NCI-H2171 (cell line): ENCODE measurements at regions not wholly inside any gene's neighbourhood (a gene's known extent, or its start where the extent isn't known, plus 50 kb on each side); places are given as distances from the start of the nearest gene placed in this dataset.
"Not testable (repeated sequence)": the region's sequence is repeated elsewhere in the genome, so short reads cannot be mapped to it uniquely, and the experiment has no call there.

ENCODE experiments used
- DNase-seq: peaks from one replicate; lab custom pipeline; 2025; lab: John Stamatoyannopoulos, UW

DNA sequence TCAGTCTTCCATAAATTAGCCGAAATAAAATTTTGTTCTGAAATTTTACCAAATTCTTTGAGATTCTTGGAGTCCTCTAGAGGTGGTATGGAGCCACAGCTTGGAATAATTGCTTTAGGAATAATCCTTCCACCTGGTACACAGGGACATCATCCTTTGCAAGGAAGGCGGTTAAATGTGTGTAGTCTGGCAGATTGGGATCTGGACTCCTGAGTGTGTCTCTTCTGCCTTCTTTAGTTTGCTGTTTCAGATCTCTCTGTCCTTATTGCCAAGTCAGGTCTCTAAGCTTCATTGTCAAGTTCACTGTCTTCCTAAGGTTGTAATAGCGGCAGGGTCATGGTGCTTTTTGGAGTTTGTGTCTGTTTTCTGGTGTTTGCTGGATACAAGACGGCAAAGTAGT, 393.9 kb upstream of the RGS6 start:
- DNase-seq = no peak

DNA sequence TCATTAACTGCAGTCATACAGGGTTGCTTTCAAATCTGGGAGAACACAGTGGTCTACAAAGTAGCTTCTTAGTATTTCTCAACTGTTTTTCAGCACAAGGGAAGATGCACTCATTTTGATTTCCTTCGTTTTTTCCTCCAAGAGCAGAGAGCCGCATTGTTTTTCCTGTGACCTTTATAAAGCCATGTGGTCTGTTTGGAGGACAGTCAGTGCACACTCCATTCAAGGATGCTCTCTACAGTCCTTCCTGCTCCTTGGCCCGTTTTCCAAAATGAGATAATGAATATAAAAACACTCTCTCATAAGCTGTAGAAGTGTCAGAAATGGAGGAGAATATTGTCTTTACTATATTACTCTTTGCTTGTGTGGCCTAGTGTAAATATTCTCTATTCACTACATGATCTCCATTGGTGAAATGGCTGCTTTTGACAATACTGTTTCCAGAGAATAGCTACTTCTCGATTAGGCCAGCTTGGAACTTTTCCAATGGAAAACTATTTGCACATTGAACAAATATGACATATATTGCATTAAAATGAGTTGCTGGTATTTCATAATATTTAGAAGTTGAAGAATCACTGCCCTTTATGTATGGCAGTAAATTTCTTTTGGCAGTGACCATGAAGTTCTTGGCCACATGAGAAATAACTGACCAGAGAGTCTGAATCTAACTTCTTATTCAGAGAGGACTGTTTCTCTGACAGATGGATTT, 393.1 kb upstream of the RGS6 start:
- no peak for DNase-seq

DNA sequence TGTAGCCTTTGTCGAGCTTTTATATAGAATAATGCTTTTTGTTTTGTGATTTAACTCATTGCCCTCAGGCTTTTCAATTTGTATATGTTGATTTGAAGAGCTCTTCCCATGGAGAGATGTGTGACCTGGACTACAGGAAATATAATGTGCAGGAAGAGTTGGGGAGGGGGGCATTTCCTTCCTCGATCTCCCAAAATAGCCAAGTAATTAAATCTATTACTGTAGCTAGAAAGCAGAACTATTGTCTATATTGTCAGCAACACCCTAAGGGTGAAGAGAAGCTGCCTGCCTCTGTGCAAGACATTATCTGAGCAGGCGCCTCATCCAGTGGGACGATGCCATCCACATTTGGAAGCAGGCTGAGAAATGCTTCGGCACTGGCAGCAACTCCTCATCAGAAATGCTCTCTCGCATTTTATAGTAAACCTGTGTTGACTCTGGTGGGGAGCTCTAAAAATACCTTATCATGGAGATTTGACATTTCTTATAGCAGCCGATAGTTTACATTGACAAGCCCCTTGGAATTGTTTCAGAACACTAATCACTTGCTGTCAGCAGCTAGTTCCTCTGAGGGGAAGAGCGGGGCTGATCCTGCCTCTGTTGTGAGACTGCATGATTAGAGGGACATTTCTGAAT, 392.5 kb upstream of the RGS6 start:
- DNase-seq = no peak

DNA sequence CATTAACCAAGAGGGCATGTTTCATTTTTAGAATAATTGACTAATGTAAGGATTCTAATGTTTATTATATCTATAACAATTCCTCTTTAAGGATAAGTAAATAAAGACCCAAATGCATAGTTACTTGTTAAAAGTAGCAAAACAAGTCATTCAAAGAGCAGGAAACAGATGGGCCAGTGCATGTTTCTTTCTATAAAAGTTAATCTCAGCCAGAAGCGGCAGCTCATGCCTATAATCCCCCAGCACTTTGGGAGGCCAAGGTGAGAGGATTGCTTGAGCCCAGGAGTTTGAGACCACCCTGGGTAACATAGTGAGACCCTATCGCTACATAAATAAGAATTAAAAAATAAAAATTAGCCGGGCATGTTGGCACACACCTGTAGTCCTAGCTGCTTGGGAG, 391.0 kb upstream of the RGS6 start:
- no peak for DNase-seq

DNA sequence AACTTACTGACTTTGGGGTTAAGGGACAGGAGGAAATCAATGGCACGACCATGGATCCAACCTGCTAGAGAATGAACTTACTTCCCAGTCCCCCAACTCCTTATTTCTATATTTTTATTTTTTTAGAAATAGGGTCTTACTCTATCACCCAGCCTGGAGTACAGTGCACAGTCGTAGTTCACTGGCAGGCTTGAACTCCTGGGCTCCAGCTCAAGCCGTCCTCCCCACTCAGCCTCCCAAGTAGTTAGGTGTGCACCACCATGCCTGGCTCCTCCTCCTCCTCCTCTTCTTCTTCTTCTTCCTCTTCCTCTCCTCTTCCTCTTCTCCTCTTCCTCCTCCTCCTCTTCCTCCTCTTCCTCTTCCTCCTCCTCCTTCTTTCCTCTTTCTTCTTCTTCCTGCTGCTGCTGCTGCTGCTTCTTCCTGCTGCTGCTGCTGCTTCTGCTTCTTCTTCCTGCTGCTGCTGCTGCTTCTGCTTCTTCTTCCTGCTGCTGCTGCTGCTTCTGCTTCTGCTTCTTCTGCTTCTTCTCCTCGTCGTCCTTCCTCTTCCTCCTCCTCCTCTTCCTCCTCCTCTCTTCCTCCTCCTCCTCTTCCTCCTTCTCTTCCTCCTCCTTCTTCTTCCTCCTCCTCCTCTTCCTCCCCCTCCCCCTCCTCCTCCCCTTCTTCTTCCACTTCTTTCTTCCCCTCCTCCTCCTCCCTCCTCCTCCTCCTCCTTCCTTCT, 390.1 kb upstream of the RGS6 start:
- no peak for DNase-seq

DNA sequence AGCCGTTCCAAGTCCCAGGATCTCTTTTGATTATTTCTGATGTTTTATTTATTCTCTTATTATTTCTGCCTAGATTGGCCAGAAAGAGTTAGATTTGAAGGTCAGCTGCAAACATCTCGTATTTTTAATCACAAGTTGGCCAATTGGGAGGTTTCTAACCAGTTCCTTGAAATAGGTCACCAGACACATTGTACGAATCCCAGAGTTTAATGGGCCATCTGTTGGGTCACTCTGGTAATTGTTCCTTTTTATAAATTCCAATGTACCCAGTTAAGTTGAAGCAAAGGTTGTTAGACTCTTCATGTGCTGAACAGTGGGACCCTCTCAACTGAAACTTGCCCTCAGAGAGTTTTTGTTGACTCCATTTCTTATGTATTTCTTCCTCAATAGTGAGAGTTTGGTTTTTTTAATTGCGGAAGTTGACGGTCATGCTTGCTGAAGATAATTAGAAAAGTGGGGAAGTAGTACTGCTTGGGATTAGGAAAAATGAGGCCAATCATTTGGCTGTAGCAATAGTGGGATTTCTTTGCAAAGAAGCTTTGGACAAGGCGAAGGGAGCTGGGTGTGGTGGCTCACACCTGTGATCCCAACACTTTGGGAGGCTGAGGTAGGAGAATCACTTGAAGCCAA, 382.7 kb upstream of the RGS6 start:
- no peak for DNase-seq

DNA sequence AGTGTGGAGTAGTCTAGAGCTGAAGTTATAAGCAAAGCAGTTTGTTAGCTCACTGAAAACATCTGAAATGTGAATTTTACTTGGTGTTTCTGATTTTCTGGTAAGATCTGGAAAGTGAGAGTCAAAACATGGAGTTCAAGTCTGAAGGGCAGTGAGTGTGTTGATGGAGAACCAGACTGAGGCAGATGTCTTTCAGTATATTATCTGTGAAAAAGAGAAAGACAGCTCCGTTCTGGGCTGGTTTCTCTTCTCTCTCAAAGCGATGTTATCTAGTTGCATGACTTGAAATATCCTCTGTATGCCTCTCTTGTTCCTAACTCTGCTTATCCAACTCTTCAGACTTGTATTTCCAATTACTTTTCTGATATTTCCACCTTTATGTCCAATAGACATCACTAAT, 381.9 kb upstream of the RGS6 start:
- DNase-seq = no peak

DNA sequence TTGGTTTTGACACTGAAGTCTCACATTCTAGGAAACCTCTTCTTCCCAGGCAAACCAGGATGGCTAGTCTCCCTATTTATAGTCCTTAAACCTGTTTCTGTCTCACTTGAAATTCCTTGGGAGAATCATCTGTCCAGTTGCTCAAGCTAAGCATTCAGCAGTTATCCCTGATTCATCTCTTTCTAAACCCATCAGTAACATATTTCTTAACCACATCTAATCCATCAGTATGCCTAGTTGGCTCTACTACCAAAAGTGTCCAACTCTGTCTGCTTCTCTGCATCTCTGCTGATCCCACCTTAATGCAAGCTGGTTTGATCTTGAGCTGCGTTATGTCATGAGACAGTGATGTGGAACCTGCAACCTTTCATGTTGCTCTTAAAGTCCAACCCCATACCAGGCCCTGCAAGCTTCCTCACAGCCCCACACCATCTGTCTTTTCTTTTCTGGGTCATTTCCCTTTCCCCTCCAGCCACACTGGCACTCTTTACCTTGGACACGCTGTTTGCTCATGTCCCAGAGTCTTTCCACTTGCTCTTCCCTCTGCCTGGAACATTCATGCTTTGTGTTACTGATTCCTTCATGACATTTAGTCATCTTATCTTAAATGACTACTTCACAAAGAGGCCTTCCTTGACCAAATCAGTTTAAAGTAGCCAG, 380.8 kb upstream of the RGS6 start:
- no peak for DNase-seq

DNA sequence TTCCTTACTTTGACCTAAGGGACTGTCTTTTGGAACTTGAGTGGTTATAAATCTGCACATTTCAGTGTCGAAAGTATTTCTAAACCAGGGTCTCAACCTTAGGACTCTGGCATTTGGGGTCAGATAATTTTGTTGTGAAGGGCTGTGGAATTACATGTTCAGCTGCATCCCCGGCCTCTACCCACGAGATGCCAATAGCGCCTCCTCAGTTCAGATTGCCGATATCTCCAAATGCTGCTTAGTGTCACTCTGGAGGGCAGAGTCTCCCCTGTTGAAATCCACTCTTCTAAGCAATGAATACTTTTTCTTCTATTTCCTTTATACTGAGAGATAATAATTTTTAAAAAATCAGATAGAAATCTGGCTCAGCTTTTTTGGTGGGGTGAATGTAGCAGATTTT, 379.4 kb upstream of the RGS6 start:
- no peak for DNase-seq

DNA sequence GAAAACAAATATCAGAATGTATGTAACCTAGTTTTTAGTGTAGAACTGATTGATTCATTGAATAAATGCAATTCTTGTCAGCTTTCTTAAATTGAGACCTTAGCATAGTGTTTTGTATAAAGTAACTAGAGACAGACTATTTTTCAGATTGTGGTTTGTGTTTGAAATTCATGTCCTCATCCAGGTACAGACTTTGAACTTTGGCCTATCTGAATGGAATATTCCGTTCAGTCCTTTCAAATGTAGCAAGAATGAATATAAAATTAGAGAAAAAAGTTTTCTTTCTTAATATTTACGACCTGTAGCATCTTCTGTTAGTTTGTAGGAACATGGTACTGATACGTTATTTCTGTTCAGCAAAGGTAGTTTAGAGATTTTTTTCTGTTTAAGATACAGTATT, 378.4 kb upstream of the RGS6 start:
- DNase-seq = no peak

DNA sequence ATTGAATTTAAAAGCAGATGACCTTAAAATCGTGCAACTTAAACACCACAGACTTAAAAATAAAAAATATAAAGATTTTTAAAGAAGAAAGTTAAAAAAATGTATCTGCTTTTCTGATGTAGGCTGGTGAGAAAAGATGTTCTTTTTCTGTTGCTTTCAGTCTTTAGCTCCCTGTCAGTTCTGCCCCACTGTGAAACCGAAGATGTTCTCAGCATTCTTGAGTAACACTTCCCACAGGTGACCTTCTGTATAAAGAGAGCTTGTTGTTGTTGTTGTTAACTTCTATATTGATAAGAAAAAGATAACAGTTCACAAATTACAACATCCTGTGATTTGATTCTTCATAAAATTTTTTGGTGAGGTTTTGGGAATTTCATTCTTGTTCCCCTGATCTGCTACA, 377.9 kb upstream of the RGS6 start:
- DNase-seq = no peak

DNA sequence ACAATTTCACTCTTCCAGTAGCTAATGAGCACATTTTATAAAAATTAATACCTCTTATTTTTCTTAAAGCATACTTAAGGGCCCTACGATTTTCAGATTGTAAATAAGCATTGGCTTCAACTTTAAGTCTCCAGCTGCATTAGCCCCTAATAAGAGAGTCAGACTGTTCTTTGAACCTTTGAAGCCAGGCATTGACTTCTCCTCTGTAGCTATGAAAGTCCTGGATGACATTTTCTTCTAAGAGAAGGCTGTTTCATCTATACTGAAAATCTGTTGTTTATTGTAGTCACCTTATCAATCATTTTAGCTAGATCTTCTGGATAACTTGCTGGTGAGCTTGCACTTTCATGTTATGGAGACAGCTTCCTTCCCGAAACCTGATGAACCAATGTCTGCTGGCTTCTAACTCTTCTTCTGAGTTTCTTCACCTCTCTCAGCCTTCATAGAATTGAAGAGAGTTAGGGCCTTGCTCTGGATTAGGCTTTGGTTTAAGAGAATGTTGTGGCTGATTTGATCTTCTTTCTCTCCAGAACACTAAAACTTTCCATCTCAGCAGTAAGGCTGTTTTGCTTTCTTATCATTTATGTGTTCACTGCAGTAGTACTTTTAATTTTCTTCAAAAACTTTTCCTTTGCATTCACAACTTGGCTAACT, 377.1 kb upstream of the RGS6 start:
- DNase-seq = no peak

DNA sequence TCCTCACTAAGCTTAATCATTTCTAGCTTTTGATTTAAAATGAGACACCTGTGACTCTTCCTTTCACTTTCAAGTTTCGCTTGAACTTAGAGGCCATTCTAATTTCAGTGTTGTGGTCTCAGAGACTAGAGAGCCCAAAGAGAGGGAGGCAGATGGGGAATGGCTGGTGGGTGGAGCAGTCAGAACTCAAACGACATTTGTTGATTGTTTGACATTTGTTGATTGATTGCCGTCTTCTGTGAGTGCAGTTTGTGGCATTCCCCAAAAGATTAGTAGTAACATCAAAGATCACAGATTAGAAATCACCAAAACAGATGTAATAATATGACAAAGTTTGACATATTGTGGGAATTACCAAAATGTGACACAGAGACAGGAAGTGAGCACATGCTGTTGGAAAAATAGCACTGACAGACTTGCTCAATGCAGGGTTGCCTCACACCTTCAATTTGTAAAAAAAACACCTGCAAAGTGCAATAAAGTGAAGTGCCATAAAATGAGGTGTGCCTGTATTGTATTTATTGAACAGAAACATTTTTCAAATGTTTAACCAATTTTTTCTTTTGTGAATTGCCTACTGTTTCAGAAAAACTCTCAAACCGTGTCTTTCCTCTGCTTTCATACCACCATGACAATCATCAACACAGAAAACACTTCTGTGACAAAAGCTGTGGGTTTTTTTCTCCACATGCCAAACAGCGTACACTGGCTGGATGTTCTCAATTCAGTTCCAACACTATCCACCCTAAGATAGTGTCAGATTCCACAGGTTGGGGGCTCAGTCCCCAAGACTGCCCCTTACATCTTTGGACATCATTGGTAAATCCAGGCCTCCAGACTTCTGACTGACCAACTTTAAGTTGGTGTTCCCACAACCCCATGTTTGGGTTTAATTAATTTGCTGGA, 376.3 kb upstream of the RGS6 start:
- DNase-seq = no peak

DNA sequence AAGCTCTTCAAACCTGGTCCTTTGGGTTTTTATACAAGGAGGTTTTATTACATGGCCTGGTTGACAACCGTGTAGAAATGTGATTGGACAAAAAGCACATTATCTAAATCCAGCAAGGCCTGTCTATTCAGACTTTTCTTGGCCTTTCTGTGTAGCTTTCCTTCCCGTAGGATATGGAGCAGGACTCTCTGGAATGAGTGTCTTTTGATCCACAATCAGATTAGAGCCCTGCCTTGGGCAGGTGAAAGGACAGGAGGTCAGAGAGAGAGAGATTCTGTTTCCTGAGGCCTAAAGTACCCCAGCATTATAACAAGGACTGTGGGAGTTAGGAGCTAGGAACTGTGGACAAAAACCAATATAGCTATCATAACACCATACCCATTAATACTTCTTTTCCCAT, 375.5 kb upstream of the RGS6 start:
- DNase-seq = no peak

DNA sequence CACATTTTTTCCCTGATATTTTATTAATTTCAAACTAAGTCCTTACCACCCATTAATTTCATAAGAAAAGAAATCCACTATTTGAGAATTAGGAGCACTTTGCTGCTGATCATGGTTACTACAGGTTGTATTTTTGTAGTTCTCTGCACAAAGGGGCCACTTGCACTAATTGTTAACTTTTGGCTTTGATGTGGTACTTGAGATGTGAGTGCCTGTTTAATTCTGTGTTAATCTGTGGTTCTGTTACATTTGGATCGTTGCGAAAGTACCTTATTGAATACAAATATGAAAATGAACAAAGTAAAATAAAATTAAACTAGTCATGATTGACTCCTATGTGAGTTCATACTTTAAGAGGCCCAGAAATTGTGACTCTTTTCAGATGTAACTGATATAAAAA, 374.9 kb upstream of the RGS6 start:
- DNase-seq = no peak

DNA sequence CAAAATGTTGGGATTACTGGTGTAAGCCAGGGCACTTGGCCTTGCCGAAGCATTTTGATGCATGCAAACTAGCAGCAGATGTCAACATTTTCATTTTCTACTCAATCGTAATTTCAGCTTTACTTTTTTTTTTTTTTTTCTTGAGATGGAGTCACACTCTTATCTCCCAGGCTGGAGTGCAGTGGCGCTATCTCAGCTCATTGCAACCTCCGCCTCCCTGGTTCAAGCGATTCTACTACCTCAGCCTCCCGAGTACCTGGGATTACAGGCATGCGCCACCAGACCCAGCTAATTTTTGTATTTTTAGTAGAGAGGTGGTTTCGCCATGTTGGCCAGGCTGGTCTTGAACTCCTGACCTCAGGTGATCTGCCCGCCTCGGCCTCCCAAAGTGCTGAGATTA, 373.3 kb upstream of the RGS6 start:
- DNase-seq = not testable (repeated sequence)

DNA sequence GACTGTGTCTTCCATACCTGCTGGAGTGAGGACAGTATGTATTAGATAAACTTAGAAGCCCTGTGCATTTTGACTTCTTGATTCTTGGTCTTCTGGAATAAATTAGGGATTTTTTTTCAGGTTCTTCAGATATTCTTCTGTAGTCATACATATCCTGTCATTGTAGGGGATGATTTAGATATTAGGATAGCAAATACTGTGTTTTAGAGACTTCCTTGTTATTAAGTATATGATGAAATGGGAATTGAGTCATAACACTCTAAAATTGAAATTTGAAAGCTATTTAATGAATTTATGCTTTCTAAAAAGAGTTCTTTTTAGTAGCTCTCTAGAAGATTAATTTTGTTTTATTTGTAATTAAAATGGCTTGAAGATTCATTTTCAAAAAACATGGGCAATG, 371.5 kb upstream of the RGS6 start:
- DNase-seq = no peak

DNA sequence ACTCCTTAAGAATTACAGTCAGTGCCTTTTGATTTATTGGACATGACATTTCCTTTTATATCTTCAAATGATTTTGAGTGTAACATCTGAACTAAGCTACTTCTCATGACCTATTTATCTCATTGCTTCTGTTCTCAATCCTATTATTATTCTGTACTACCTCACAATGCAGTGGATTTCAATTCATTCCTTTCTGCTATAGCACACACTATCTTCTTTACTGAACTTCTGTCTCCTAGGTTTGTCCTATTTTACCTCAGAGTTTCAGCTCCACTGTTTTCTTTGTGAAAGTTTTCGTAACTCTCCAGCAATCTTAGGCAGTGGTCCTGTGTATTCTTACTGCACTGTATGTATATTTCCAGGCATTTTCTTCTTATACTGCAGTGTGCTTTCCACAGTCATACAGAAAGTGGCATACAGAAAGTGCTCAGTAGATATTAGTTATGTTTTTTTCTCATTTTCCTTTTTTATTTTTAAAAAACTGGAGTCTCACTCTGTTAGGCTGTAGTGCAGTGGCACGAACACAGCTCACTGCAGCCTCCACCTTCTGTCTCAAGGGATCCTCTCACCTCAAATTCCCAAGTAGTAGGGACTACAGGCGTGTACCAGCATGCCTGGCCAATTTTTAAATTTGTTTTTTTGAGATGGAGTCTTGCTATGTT, 368.6 kb upstream of the RGS6 start:
- DNase-seq = peak; percentile 7

DNA sequence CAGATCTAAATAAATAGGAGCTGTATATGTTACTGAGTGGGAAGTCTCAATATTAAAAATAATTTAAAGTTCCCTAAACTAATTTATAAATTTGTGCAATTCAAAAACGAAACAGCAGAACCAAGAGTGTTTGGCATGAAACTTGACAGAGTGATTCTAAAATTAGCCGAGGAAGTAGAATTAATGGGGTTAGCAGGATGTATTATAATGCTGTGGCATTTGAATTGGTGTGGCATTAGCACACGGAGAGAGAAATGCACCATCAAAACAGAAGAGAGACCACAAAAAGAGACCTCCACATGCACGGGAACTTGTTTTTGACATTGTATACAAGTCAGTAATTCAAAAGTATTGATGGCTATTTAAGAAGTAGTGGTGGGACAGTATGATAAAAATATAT, 366.0 kb upstream of the RGS6 start:
- DNase-seq = no peak

DNA sequence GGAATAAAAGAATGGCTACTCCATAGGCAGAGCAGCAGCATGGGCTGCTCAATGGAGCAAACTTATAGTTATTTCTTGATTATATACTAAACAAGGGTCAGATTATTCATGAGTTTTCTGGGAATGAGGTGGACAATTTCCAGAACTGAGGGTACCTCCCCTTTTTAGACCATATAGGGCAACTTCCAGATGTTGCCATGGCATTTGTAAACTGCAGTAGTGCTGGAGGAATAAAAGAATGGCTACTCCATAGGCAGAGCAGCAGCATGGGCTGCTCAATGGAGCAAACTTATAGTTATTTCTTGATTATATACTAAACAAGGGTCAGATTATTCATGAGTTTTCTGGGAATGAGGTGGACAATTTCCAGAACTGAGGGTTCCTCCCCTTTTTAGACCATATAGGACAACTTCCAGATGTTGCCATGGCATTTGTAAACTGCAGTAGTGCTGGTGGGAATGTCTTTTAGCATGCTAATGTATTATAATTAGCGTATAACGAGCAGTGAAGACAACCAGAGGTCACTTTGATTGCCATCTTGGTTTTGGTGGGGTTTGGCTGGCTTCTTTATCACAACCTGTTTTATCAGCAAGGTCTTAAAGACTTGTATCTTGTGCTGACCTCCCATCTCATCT, 364.6 kb upstream of the RGS6 start:
- not testable (repeated sequence) for DNase-seq
